T-helper 2 cell (primary cell): ENCODE measurements at regions not wholly inside any gene's neighbourhood (a gene's known extent, or its start where the extent isn't known, plus 50 kb on each side); places are given as distances from the start of the nearest gene placed in this dataset.
"Not testable (repeated sequence)": the region's sequence is repeated elsewhere in the genome, so short reads cannot be mapped to it uniquely, and the experiment has no call there.

Experiments used
- DNase-seq, 5 experiments: peaks; one replicate each; pipeline versions ENCODE4 v3.0.0 to v3.0.0-alpha.2; 2012 to 2022

GRCh38 chr13:86038490-86038889 lies 239.3 kb upstream of the SLITRK6 start:
- no peak for DNase-seq

DNA sequence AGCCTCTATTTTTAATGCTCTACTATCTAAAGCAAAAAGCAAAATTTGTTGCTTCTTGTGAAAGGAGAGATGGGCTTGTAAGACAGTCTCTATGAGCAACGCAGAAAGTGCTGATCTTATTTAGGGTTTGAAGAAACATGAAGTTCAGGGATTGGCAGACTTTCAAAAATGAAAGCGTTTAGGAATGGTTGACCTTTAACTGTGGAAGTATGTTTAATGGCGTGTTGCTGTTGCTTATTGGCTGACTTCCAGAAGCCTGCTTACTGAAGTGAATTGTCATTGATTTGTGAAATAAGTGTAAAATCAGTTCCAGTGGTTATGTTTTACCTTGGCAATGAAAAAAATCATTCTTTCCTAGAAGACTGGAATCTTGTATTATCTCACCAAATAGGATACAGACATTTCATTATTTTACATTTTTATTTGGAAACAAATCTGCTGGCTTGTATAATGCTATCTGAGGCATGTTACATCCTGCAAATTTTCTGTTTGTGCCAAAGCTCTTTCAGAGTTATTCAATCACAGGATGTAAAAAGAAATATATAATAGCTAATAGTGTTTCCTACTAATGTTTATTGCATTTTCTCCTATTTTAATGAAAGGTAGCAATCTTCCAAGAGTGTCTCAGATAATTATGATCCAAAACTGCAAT lies 221.3 kb upstream of the SLITRK6 start:
- no peak for DNase-seq

DNA sequence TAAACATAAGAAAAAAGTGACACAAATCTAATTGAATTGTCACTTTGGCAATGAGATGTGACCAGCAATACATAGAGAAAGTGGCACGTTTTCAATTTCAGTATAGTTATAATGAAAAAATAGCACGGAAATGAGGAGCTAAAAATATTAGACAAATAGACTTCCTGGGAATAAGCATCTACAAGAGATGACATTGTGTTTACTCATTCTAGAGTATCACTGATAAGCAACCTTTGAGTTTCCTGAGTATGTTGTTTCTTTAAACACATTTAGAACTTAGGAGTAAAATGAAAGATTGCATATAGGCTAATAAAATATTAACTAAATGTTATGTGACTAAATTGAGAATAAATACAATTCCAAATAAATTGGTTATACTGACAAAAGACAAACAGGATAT lies 207.1 kb upstream of the SLITRK6 start:
- DNase-seq = no peak

GRCh38 chr13:86003029-86003428 lies 203.8 kb upstream of the SLITRK6 start:
- DNase-seq = no peak

DNA sequence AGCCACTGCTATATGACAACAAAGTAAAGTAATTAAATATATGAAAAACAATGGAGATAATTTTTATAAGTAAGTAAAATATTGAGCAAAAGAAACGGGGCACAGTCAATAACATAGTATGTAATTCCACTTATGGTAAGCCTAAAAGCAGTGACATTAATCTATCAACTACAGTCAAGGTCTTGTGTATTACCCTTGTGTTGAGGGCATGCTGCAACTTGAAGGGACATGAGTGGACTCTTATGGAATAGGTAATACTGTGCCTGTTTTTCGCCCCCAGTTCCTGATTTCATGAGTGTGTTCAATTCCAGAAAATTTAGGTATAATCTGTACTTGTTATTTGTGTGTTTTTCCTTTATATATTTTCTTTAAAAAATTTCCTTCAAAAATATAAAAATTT lies 201.3 kb upstream of the SLITRK6 start:
- DNase-seq = no peak

- DNase-seq = no peak
Observed at GRCh38 chr13:85997587-85997986, 198.4 kb upstream of the SLITRK6 start.

- no peak for DNase-seq
Observed at GRCh38 chr13:85995788-85996418, 196.7 kb upstream of the SLITRK6 start.

GRCh38 chr13:85993567-85993966 lies 194.3 kb upstream of the SLITRK6 start:
- DNase-seq = no peak

DNA sequence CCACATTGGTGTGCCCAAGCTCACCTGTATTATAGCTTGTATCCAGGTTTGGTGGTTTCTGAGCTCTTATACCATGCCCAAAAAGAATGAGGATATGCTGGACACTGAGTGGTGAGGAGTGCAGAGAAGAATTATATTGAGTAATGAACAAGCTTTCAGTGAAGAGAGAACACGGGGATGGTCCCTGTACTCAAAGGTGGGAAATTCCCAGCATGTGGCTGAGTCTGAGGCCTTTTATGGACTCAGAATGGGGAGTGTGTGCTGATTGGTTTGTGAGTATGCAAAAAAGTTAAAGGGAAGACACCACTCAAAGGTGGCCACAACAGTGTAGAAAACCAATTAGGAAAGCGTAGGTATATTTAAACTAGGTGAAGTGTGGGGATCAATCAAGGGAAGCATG lies 191.2 kb upstream of the SLITRK6 start:
- DNase-seq = no peak

DNA sequence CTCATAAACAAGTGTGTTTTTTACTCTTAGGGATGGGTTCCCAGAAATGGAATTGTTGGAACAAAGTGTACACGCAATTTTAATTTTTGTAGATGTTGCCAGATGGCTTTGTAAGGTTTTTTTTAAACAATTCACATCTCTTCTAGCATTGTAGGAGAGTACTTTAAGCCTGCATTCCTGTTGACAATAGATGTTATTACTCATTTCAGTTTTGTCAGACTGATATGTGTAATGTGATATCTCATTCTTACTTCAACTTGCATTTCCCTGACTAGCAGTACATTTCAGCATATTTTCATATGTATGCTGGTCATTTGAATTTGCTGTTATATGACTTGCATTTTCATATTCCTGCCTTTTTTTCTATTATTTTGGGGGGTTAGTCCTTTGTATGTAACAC lies 186.6 kb upstream of the SLITRK6 start:
- no peak for DNase-seq

- peak in 1 of 5 experiments; percentile 1 for DNase-seq
Observed at GRCh38 chr13:85982102-85982501, 182.9 kb upstream of the SLITRK6 start.

GRCh38 chr13:85980447-85980846 lies 181.2 kb upstream of the SLITRK6 start:
- not testable (repeated sequence) for DNase-seq

DNA sequence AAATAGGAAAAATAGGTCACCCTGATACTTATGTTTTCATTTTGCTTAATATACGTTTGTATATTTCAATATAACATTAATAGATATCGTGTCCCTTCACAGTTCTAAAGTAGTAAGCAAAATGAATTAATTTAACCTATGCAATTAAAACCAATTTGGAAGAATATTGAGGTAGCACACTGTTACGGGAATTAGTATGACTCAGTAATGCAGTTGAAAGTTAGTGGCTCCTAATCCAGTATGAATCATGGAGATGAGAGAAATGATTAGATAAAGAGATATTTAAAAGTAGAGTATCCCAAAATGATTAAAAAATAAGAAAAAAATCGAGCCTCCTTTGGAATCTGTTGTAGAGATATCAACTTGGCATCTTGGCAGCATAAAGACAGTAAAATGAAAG lies 177.0 kb upstream of the SLITRK6 start:
- no peak for DNase-seq

DNA sequence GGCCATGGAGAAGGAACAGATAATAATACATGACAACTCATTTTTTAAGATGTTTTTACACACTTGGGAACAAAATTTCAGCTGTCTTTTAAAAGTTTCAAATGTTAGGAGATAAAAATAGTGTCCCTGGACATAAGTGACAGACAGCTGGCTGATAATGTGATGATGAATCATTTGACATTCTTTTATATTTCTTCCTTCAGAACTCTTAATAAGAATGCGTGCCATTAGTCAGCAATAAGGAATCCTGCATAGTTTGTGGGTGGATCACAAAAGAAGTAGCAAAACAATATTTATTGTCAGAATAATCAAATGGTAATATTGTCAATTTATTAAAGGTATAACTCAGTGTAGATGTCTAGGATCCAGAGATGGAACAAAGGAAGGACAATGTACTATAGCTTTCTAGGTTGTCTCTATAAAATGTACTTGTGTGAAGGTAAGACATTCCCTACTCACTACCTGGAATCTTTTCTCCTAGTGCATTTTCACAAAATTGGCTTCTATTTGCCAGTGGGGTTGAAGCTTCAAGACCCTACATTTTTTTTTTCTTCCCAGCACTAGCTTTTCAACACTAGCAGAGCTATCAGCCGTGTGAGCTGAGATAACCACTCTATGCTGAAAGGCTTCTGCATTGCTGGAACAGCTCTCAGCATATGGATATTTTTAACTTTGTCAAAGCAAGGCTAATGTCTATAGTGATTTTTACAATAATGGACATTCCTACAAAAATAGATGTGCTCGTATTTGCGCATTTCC lies 175.6 kb upstream of the SLITRK6 start:
- DNase-seq = no peak

GRCh38 chr13:85970727-85971126 lies 171.5 kb upstream of the SLITRK6 start:
- DNase-seq = no peak

GRCh38 chr13:85969331-85969730 lies 170.1 kb upstream of the SLITRK6 start:
- DNase-seq = no peak

- DNase-seq = no peak
Observed at GRCh38 chr13:85935868-85936467, 136.7 kb upstream of the SLITRK6 start.

DNA sequence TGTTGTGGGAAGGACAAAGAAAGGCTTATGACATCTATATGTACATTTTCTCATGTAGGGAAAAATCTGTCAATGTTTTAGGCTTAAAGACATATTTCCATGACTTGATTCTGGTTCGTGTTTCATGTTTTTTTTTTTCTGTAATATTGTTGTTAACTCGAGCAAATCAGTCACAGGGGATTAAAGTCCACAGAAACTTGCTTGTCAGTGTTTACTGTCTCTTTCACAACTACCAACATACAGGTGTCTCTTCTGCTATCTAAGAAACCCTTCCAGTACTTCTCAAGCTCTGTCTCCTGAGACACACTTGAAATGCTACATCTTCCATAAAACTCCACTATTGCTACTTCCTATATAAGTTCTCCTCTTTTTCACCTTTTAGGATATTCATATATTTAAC lies 130.9 kb upstream of the SLITRK6 start:
- DNase-seq = no peak

GRCh38 chr13:85910962-85911361 lies 111.7 kb upstream of the SLITRK6 start:
- no peak for DNase-seq

- DNase-seq = no peak
Observed at GRCh38 chr13:85900521-85900920, 101.3 kb upstream of the SLITRK6 start.

DNA sequence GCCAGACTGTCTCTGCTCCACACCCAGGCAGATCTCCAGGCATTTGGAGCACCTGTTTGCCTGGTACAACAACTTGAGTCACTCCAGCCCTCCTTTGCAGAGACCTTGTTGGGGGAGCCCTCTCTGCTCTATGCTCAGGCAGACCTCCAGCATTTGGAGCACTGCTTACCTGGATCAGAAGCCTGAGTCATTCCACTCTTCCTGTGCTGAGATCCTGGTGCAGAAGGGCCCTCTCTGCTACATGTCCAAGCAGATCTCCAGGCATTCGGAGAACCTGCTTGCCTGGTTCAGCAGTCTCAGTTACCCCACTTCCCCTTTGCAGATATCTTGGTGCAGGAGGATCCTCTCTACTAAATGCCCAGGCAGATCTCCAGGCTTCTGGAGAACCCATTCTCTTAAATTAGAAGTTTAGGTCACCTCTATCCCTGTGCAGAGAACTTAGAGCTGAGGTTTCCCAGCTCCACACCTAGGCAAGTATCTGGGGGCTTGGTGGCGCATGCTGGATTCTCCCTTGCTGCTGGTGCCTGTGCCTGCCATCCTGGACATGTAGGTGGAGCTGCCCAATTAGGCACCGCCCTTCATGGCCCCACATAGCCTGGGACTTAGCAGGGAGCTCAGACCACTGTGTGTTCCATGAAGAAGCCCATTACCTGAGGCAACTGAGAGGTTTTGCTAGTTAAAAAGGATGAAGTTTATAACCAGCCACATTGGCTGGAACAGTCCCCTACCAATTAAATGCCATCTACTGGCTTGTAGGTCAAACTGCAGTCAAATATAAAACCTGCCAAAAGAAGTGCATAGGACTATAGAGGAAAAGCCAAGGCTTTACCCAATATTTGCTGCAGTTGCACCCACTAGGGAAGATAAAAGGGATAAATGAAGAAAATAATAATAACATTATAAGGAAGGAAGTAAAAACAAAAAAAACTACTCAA lies 97.6 kb upstream of the SLITRK6 start:
- DNase-seq = no peak

- DNase-seq = no peak
Observed at GRCh38 chr13:85887406-85887805, 88.2 kb upstream of the SLITRK6 start.

GRCh38 chr13:85879014-85879413 lies 79.8 kb upstream of the SLITRK6 start:
- no peak for DNase-seq
